ENCODE measurements at regions not wholly inside any gene's neighbourhood (a gene's known extent, or its start where the extent isn't known, plus 50 kb on each side); places are given as distances from the start of the nearest gene placed in this dataset.

- Histone ChIP-seq H3K4me3 (ENCODE audit: low read depth, low read length) (no peak overlapping the region), H3K27me3 (no peaks in the 10 kb centered on the region), H3K9me3 (no peaks in the 10 kb centered on the region), H3K4me1 (peaks cover 34% of the 10 kb centered on the region), H3K36me3 (peaks cover 20% of the 10 kb centered on the region)
- DNase-seq = no peak
- TF ChIP-seq CTCF (IDR thresholded peaks at IDR 0.05; ENCODE audit: low read depth, low read length) = no peak
Measured at GRCh38 chr14:101075025-101075800, 171.7 kb upstream of the RTL1 start.

- Histone ChIP-seq H3K9me3 (no peaks in the 10 kb centered on the region), H3K27me3 (no peaks in the 10 kb centered on the region), H3K36me3 (peaks cover 13% of the 10 kb centered on the region), H3K4me3 (ENCODE audit: low read depth, low read length) (no peak overlapping the region), H3K4me1 (peaks cover 34% of the 10 kb centered on the region)
- no peak for TF ChIP-seq CTCF (IDR thresholded peaks at IDR 0.05; ENCODE audit: low read depth, low read length)
- DNase-seq = no peak
Measured at GRCh38 chr14:101075801-101076413, 172.4 kb upstream of the RTL1 start.

GRCh38 chr14:101076451-101077198, 173.1 kb upstream of the RTL1 start:
- Histone ChIP-seq H3K36me3 (peaks cover 10% of the 10 kb centered on the region), H3K9me3 (no peaks in the 10 kb centered on the region), H3K4me1 (peaks cover 28% of the 10 kb centered on the region), H3K27me3 (no peaks in the 10 kb centered on the region), H3K4me3 (ENCODE audit: low read depth, low read length) (no peak overlapping the region)
- no peak for TF ChIP-seq CTCF (IDR thresholded peaks at IDR 0.05; ENCODE audit: low read depth, low read length)
- no peak for DNase-seq

GRCh38 chr14:101077481-101078074, 174.1 kb upstream of the RTL1 start:
- H3K9me3 ChIP-seq = no peaks in the 10 kb centered on the region
- peak; percentile 64 for DNase-seq
- TF ChIP-seq CTCF (IDR thresholded peaks at IDR 0.05; ENCODE audit: low read depth, low read length) = no peak
- peak overlapping the region; percentile 34 for H3K4me3 ChIP-seq (ENCODE audit: low read depth, low read length)
- H3K36me3 ChIP-seq = peaks cover 4% of the 10 kb centered on the region
- H3K4me1 ChIP-seq = peaks cover 23% of the 10 kb centered on the region
- H3K27me3 ChIP-seq = no peaks in the 10 kb centered on the region

- Histone ChIP-seq H3K4me1 (peaks cover 17% of the 10 kb centered on the region), H3K36me3 (no peaks in the 10 kb centered on the region), H3K9me3 (no peaks in the 10 kb centered on the region), H3K4me3 (ENCODE audit: low read depth, low read length) (no peak overlapping the region), H3K27me3 (no peaks in the 10 kb centered on the region)
- no peak for TF ChIP-seq CTCF (IDR thresholded peaks at IDR 0.05; ENCODE audit: low read depth, low read length)
- no peak for DNase-seq
Measured at GRCh38 chr14:101078170-101078891, 174.8 kb upstream of the RTL1 start.

All from BE2C (cell line).